HG03097 (cell line): ENCODE measurements at regions not wholly inside any gene's neighbourhood (a gene's known extent, or its start where the extent isn't known, plus 50 kb on each side); places are given as distances from the start of the nearest gene placed in this dataset.

Source experiments
- ATAC-seq: cut with Tn5 transposase; IDR thresholded peaks from one replicate; pipeline ENCODE4 v1.9.1; 2021; ENCODE audit not compliant: unreplicated experiment, low FRiP score

- no peak for ATAC-seq
Observed at GRCh38 chr13:34000955-34001354, 183.0 kb downstream of the RFC3 start.

GRCh38 chr13:34001389-34001788, 183.4 kb downstream of the RFC3 start:
- no peak for ATAC-seq

GRCh38 chr13:34002141-34002540, 184.2 kb downstream of the RFC3 start:
- no peak for ATAC-seq

GRCh38 chr13:34002924-34003323, 185.0 kb downstream of the RFC3 start:
- ATAC-seq, result no peak

GRCh38 chr13:34003656-34004055, 185.7 kb downstream of the RFC3 start:
- no peak for ATAC-seq

- ATAC-seq, result no peak
Observed at GRCh38 chr13:34004676-34005075, 186.7 kb downstream of the RFC3 start.

GRCh38 chr13:34006011-34006410, 188.1 kb downstream of the RFC3 start:
- ATAC-seq, result no peak

- no peak for ATAC-seq
Observed at GRCh38 chr13:34011552-34012085, 193.7 kb downstream of the RFC3 start.

GRCh38 chr13:34012382-34012781, 194.4 kb downstream of the RFC3 start:
- no peak for ATAC-seq

GRCh38 chr13:34013061-34013460, 195.1 kb downstream of the RFC3 start:
- ATAC-seq, result no peak

GRCh38 chr13:34017231-34017630, 199.3 kb downstream of the RFC3 start:
- ATAC-seq, result no peak

- no peak for ATAC-seq
Observed at GRCh38 chr13:34019870-34020269, 201.9 kb downstream of the RFC3 start.

GRCh38 chr13:34020388-34020787, 202.4 kb downstream of the RFC3 start:
- ATAC-seq, result no peak

GRCh38 chr13:34021619-34022018, 203.7 kb downstream of the RFC3 start:
- ATAC-seq, result no peak

- no peak for ATAC-seq
Observed at GRCh38 chr13:34025746-34026145, 207.8 kb downstream of the RFC3 start.

- no peak for ATAC-seq
Observed at GRCh38 chr13:34026308-34026707, 208.4 kb downstream of the RFC3 start.

GRCh38 chr13:34028496-34029442, 210.8 kb downstream of the RFC3 start:
- ATAC-seq, result no peak

GRCh38 chr13:34030782-34031181, 212.8 kb downstream of the RFC3 start:
- no peak for ATAC-seq

- ATAC-seq, result no peak
Observed at GRCh38 chr13:34031610-34032009, 213.7 kb downstream of the RFC3 start.

GRCh38 chr13:34034411-34034810, 216.5 kb downstream of the RFC3 start:
- ATAC-seq, result no peak

GRCh38 chr13:34035178-34035577, 217.2 kb downstream of the RFC3 start:
- no peak for ATAC-seq

GRCh38 chr13:34035676-34036325, 217.9 kb downstream of the RFC3 start:
- no peak for ATAC-seq
